HUES64 (cell line): ENCODE measurements at regions not wholly inside any gene's neighbourhood (a gene's known extent, or its start where the extent isn't known, plus 50 kb on each side); places are given as distances from the start of the nearest gene placed in this dataset.
"Not testable (repeated sequence)": the region's sequence is repeated elsewhere in the genome, so short reads cannot be mapped to it uniquely, and the experiment has no call there.

Experiments
- H3K27ac ChIP-seq: 2 replicates; pipeline ENCODE4 v1.7.0; 2013; ENCODE audit warnings: low read depth, low read length, inconsistent platforms
- H3K27me3 ChIP-seq: 2 replicates; pipeline ENCODE4 v1.6.1; 2013; ENCODE audit warnings: mild to moderate bottlenecking, low read length; ENCODE audit not compliant: insufficient read depth
- H3K36me3 ChIP-seq: 2 replicates; pipeline ENCODE4 v1.6.1; 2013; ENCODE audit warnings: mild to moderate bottlenecking, low read length; ENCODE audit not compliant: insufficient read depth
- H3K4me1 ChIP-seq: 2 replicates; pipeline ENCODE4 v1.6.1; 2013; ENCODE audit warnings: mild to moderate bottlenecking, low read length, moderate library complexity; ENCODE audit not compliant: insufficient read depth
- H3K4me3 ChIP-seq: 2 replicates; pipeline ENCODE4 v1.5.1; 2013; ENCODE audit warnings: mild to moderate bottlenecking, low read length, moderate library complexity
- H3K9ac ChIP-seq: 2 replicates; pipeline ENCODE4 v1.6.1; 2013; ENCODE audit warnings: mild to moderate bottlenecking, low read depth, low read length
- H3K9me3 ChIP-seq: 2 replicates; pipeline ENCODE4 v1.6.1; 2013; ENCODE audit warnings: low read depth, low read length; ENCODE audit not compliant: insufficient read depth
- WGBS: fragments of 150-250, 120-280 bp; methylation state at CpG from one replicate; pipeline ENCODE4 v1.1.7; 2013; ENCODE audit warnings: missing lambda C conversion rate; 5-methylcytosine and 5-hydroxymethylcytosine counted together

- Histone ChIP-seq H3K27ac (no peak overlapping the region), H3K9ac (no peak overlapping the region), H3K27me3 (no peaks in the 10 kb centered on the region), H3K4me3 (no peak overlapping the region), H3K36me3 (no peaks in the 10 kb centered on the region), H3K4me1 (peaks cover 14% of the 10 kb centered on the region), H3K9me3 (no peaks in the 10 kb centered on the region)
- WGBS, result 75% methylated on average over 4 of the region's 4 CpGs
These were observed 54.7 kb downstream of the ASCL1 start for GRCh38 chr12:103011974-103012763.

GRCh38 chr12:103012884-103013283, 55.4 kb downstream of the ASCL1 start:
- Histone ChIP-seq H3K36me3 (no peaks in the 10 kb centered on the region), H3K9ac (no peak overlapping the region), H3K27me3 (no peaks in the 10 kb centered on the region), H3K9me3 (no peaks in the 10 kb centered on the region), H3K4me3 (no peak overlapping the region), H3K4me1 (peaks cover 14% of the 10 kb centered on the region), H3K27ac (no peak overlapping the region)
- WGBS, result 24% methylated on average over 7 of the region's 8 CpGs

GRCh38 chr12:103013741-103014300, 56.3 kb downstream of the ASCL1 start:
- Histone ChIP-seq H3K9me3 (no peaks in the 10 kb centered on the region), H3K27ac (no peak overlapping the region), H3K27me3 (no peaks in the 10 kb centered on the region), H3K9ac (no peak overlapping the region), H3K4me3 (no peak overlapping the region), H3K36me3 (no peaks in the 10 kb centered on the region), H3K4me1 (peaks cover 14% of the 10 kb centered on the region)
- WGBS, result 88% methylated on average over 9 of the region's 9 CpGs

GRCh38 chr12:103016381-103016780, 58.9 kb downstream of the ASCL1 start:
- peaks cover 14% of the 10 kb centered on the region for H3K4me1 ChIP-seq
- no peaks in the 10 kb centered on the region for H3K27me3 ChIP-seq
- no peak overlapping the region for H3K27ac ChIP-seq
- H3K9ac ChIP-seq, result no peak overlapping the region
- no peaks in the 10 kb centered on the region for H3K36me3 ChIP-seq
- H3K4me3 ChIP-seq, result no peak overlapping the region
- no peaks in the 10 kb centered on the region for H3K9me3 ChIP-seq

GRCh38 chr12:103020839-103021238, 63.4 kb downstream of the ASCL1 start:
- Histone ChIP-seq H3K27me3 (no peaks in the 10 kb centered on the region), H3K4me1 (no peaks in the 10 kb centered on the region; the same call in 1 of the 2 replicates), H3K9me3 (no peaks in the 10 kb centered on the region), H3K36me3 (no peaks in the 10 kb centered on the region), H3K4me3 (no peak overlapping the region), H3K9ac (no peak overlapping the region), H3K27ac (no peak overlapping the region)
- WGBS, result 95% methylated on average over 1 of the region's 1 CpG

GRCh38 chr12:103021538-103022218, 64.2 kb downstream of the ASCL1 start:
- H3K27ac ChIP-seq, result no peak overlapping the region
- no peaks in the 10 kb centered on the region for H3K36me3 ChIP-seq
- no peaks in the 10 kb centered on the region; the same call in 1 of the 2 replicates for H3K4me1 ChIP-seq
- no peak overlapping the region for H3K9ac ChIP-seq
- WGBS, result 88% methylated on average over 1 of the region's 3 CpGs
- no peaks in the 10 kb centered on the region for H3K9me3 ChIP-seq
- no peaks in the 10 kb centered on the region for H3K27me3 ChIP-seq
- H3K4me3 ChIP-seq, result no peak overlapping the region

- Histone ChIP-seq H3K9me3 (no peaks in the 10 kb centered on the region), H3K9ac (no peak overlapping the region), H3K27ac (no peak overlapping the region), H3K36me3 (no peaks in the 10 kb centered on the region), H3K4me1 (no peaks in the 10 kb centered on the region; the same call in 1 of the 2 replicates), H3K27me3 (no peaks in the 10 kb centered on the region), H3K4me3 (no peak overlapping the region)
- WGBS, result 100% methylated on average over 1 of the region's 1 CpG
These were observed 67.2 kb downstream of the ASCL1 start for GRCh38 chr12:103024650-103025049.

GRCh38 chr12:103026643-103027042, 69.2 kb downstream of the ASCL1 start:
- not testable (repeated sequence) for H3K4me3 ChIP-seq, H3K36me3 ChIP-seq, H3K4me1 ChIP-seq, H3K9ac ChIP-seq, H3K27me3 ChIP-seq, H3K9me3 ChIP-seq, H3K27ac ChIP-seq
- WGBS, result 90% methylated on average over 3 of the region's 3 CpGs

- no peaks in the 10 kb centered on the region for H3K27me3 ChIP-seq
- no peaks in the 10 kb centered on the region for H3K4me1 ChIP-seq
- H3K4me3 ChIP-seq, result no peak overlapping the region
- no peak overlapping the region for H3K9ac ChIP-seq
- no peak overlapping the region for H3K27ac ChIP-seq
- no peaks in the 10 kb centered on the region for H3K36me3 ChIP-seq
- WGBS, result 65% methylated on average over 4 of the region's 6 CpGs
- H3K9me3 ChIP-seq, result no peaks in the 10 kb centered on the region
These were observed 71.6 kb downstream of the ASCL1 start for GRCh38 chr12:103028881-103029639.

- WGBS, result 63% methylated on average over 1 of the region's 1 CpG
- H3K4me3 ChIP-seq, result no peak overlapping the region
- no peaks in the 10 kb centered on the region for H3K36me3 ChIP-seq
- H3K27ac ChIP-seq, result no peak overlapping the region
- no peaks in the 10 kb centered on the region for H3K27me3 ChIP-seq
- no peak overlapping the region for H3K9ac ChIP-seq
- no peaks in the 10 kb centered on the region for H3K4me1 ChIP-seq
- H3K9me3 ChIP-seq, result peaks cover 4% of the 10 kb centered on the region; the same call in 1 of the 2 replicates
These were observed 79.2 kb downstream of the ASCL1 start for GRCh38 chr12:103036581-103037214.
